Astrocyte (in vitro differentiated cells and primary cell): ENCODE measurements at regions not wholly inside any gene's neighbourhood (a gene's known extent, or its start where the extent isn't known, plus 50 kb on each side); places are given as distances from the start of the nearest gene placed in this dataset.

ENCODE experiments used
- DNase-seq: peaks from one replicate; pipeline ENCODE4 v3.0.0-alpha.2; 2010; ENCODE audit warnings: low read depth
- FAIRE-seq: peaks from 2 replicates; lab custom pipeline; 2011; peaks lifted over from hg19 to GRCh38; lab: Jason Lieb, UNC
- H2AFZ ChIP-seq: 2 replicates; pipeline ENCODE4 v1.6.0; 2012; ENCODE audit warnings: low read depth, low read length, inconsistent platforms
- H3K27ac ChIP-seq: 2 replicates; pipeline ENCODE4 v1.5.1; 2011; ENCODE audit warnings: low read depth, low read length, inconsistent platforms
- H3K27me3 ChIP-seq: 2 replicates; pipeline ENCODE4 v1.6.0; 2011; ENCODE audit warnings: low read length, inconsistent platforms; ENCODE audit not compliant: insufficient read depth
- H3K36me3 ChIP-seq: 2 replicates; pipeline ENCODE4 v1.5.1; 2011; ENCODE audit warnings: low read length, inconsistent platforms; ENCODE audit not compliant: insufficient read depth
- H3K4me1 ChIP-seq: 2 replicates; pipeline ENCODE4 v1.5.1; 2011; ENCODE audit warnings: low read length, inconsistent platforms; ENCODE audit not compliant: insufficient read depth
- H3K4me2 ChIP-seq: 2 replicates; pipeline ENCODE4 v1.6.0; 2012; ENCODE audit warnings: low read length, inconsistent platforms
- H3K4me3 ChIP-seq: 2 replicates; pipeline ENCODE4 v1.5.1; 2011; ENCODE audit warnings: low read depth, mild to moderate bottlenecking, low read length, inconsistent platforms; ENCODE audit not compliant: insufficient read depth
- H3K79me2 ChIP-seq: 2 replicates; pipeline ENCODE4 v1.6.0; 2012; ENCODE audit warnings: mild to moderate bottlenecking, low read length, inconsistent platforms; ENCODE audit not compliant: insufficient read depth
- H3K9ac ChIP-seq: 2 replicates; pipeline ENCODE4 v1.6.0; 2012; ENCODE audit warnings: mild to moderate bottlenecking, low read length, inconsistent platforms
- H3K9me3 ChIP-seq: 2 replicates; pipeline ENCODE4 v1.5.1; 2012; ENCODE audit warnings: low read depth, mild to moderate bottlenecking, low read length, inconsistent platforms; ENCODE audit not compliant: insufficient read depth
- H4K20me1 ChIP-seq: 2 replicates; pipeline ENCODE4 v1.6.0; 2012; ENCODE audit warnings: low read length, inconsistent platforms; ENCODE audit not compliant: insufficient read depth
- H3K27ac Mint-ChIP-seq: one replicate; pipeline ENCODE4 v1.8.0; 2021; ENCODE audit warnings: mild to moderate bottlenecking, mixed read lengths; ENCODE audit not compliant: unreplicated experiment
- H3K27me3 Mint-ChIP-seq: one replicate; pipeline ENCODE4 v1.8.0; 2021; ENCODE audit warnings: low read depth, mixed read lengths; ENCODE audit not compliant: unreplicated experiment
- H3K36me3 Mint-ChIP-seq: one replicate; pipeline ENCODE4 v1.8.0; 2021; ENCODE audit warnings: low read depth, mixed read lengths; ENCODE audit not compliant: unreplicated experiment
- H3K4me1 Mint-ChIP-seq: one replicate; pipeline ENCODE4 v1.8.0; 2021; ENCODE audit warnings: low read depth, mixed read lengths; ENCODE audit not compliant: unreplicated experiment
- H3K4me3 Mint-ChIP-seq: one replicate; pipeline ENCODE4 v1.8.0; 2021; ENCODE audit warnings: mild to moderate bottlenecking, moderate library complexity, mixed read lengths; ENCODE audit not compliant: unreplicated experiment
- H3K9me3 Mint-ChIP-seq: one replicate; pipeline ENCODE4 v1.8.0; 2021; ENCODE audit warnings: mild to moderate bottlenecking, mixed read lengths; ENCODE audit not compliant: unreplicated experiment
- CTCF ChIP-seq: IDR thresholded peaks from 2 replicates; pipeline ENCODE4 v1.5.1; 2011; ENCODE audit warnings: low read depth, mild to moderate bottlenecking, inconsistent platforms, low read length, moderate library complexity; ENCODE audit not compliant: insufficient read depth
- EZH2 ChIP-seq: IDR thresholded peaks from 2 replicates; pipeline ENCODE4 v1.6.1; 2012; ENCODE audit warnings: mild to moderate bottlenecking, low read length, inconsistent platforms; ENCODE audit not compliant: insufficient read depth

GRCh38 chr4:72895408-72895807, 174.1 kb downstream of the COX18 start:
- no peak overlapping the region for H3K4me3 ChIP-seq
- Mint-ChIP-seq H3K36me3 (no peaks in the 10 kb centered on the region), H3K27me3 (no peaks in the 10 kb centered on the region), H3K27ac (peak overlapping the region; percentile 89), H3K4me3 (no peak overlapping the region), H3K4me1 (peaks cover 28% of the 10 kb centered on the region), H3K9me3 (peaks cover 3% of the 10 kb centered on the region)
- H3K27ac ChIP-seq = no peak overlapping the region
- no peaks in the 10 kb centered on the region for H3K27me3 ChIP-seq
- no peak for TF ChIP-seq CTCF
- H3K9me3 ChIP-seq = no peaks in the 10 kb centered on the region
- no peak overlapping the region for H2AFZ ChIP-seq
- H3K9ac ChIP-seq = no peak overlapping the region
- DNase-seq (no peak), FAIRE-seq (no peak)
- no peak overlapping the region for H3K4me2 ChIP-seq
- H4K20me1 ChIP-seq = no peaks in the 10 kb centered on the region
- H3K36me3 ChIP-seq = no peaks in the 10 kb centered on the region
- H3K4me1 ChIP-seq = no peaks in the 10 kb centered on the region
- H3K79me2 ChIP-seq = no peaks in the 10 kb centered on the region

GRCh38 chr4:72893354-72894066, 176.0 kb downstream of the COX18 start:
- Histone ChIP-seq H3K27me3 (no peaks in the 10 kb centered on the region), H3K4me3 (no peak overlapping the region), H3K36me3 (no peaks in the 10 kb centered on the region), H3K4me1 (no peaks in the 10 kb centered on the region), H3K4me2 (no peak overlapping the region), H3K9ac (no peak overlapping the region), H4K20me1 (no peaks in the 10 kb centered on the region), H3K9me3 (no peaks in the 10 kb centered on the region), H3K79me2 (no peaks in the 10 kb centered on the region), H2AFZ (no peak overlapping the region), H3K27ac (no peak overlapping the region)
- Mint-ChIP-seq H3K4me3 (no peak overlapping the region), H3K9me3 (peaks cover 4% of the 10 kb centered on the region), H3K36me3 (no peaks in the 10 kb centered on the region), H3K4me1 (peaks cover 14% of the 10 kb centered on the region), H3K27ac (no peak overlapping the region), H3K27me3 (no peaks in the 10 kb centered on the region)
- no peak for FAIRE-seq
- TF ChIP-seq CTCF (no peak), EZH2 (no peak)
- no peak for DNase-seq

- Histone ChIP-seq H4K20me1 (no peaks in the 10 kb centered on the region), H3K36me3 (no peaks in the 10 kb centered on the region), H2AFZ (no peak overlapping the region), H3K4me1 (no peaks in the 10 kb centered on the region), H3K9ac (no peak overlapping the region), H3K4me3 (no peak overlapping the region), H3K4me2 (no peak overlapping the region), H3K79me2 (no peaks in the 10 kb centered on the region), H3K9me3 (no peaks in the 10 kb centered on the region), H3K27me3 (no peaks in the 10 kb centered on the region), H3K27ac (no peak overlapping the region)
- peak; percentile 60 for DNase-seq
- no peak for TF ChIP-seq CTCF
- TF ChIP-seq EZH2 = no peak
- Mint-ChIP-seq H3K27ac (no peak overlapping the region), H3K36me3 (no peaks in the 10 kb centered on the region), H3K27me3 (no peaks in the 10 kb centered on the region), H3K4me3 (no peak overlapping the region), H3K9me3 (peaks cover 2% of the 10 kb centered on the region), H3K4me1 (peaks cover 1% of the 10 kb centered on the region)
- no peak for FAIRE-seq
Observed at GRCh38 chr4:72888331-72888730, 181.2 kb downstream of the COX18 start.
